Endothelial cell of umbilical vein (primary cell): ENCODE measurements at regions not wholly inside any gene's neighbourhood (a gene's known extent, or its start where the extent isn't known, plus 50 kb on each side); places are given as distances from the start of the nearest gene placed in this dataset.

Experiments used
- BruUV-seq: library from RNA; stranded (reverse); fragments of 400-500 nt; replicated peaks from 2 replicates; lab custom pipeline; 2021; lab: Mats Ljungman, UMichigan
- CTCF ChIA-PET: fragments of 300-600, 350-600 bp; sonication (Branson Sonifier 250); formaldehyde crosslinking; loops from one replicate; lab custom pipeline; 2021; ENCODE audit warnings: antibody characterized with exemption, inconsistent platforms; lab: Charles Lee
- POLR2A ChIA-PET: fragments of 300-600, 350-600 bp; sonication (Branson Sonifier 250); formaldehyde crosslinking; loops from one replicate; lab custom pipeline; 2021; ENCODE audit warnings: antibody characterized with exemption, inconsistent platforms; lab: Charles Lee
- DNase-seq: peaks from one replicate; pipeline ENCODE4 v3.0.0-alpha.2; 2011; ENCODE audit warnings: low read depth, low spot score
- FAIRE-seq: peaks from 2 replicates; lab custom pipeline; 2011; peaks lifted over from hg19 to GRCh38; lab: Jason Lieb, UNC
- H2AFZ ChIP-seq: 2 replicates; pipeline ENCODE4 v1.6.0; 2012; ENCODE audit warnings: low read depth, low read length, control low read depth, inconsistent platforms
- H3K27ac ChIP-seq: 2 replicates; pipeline ENCODE4 v1.5.1; 2011; ENCODE audit warnings: low read depth, mild to moderate bottlenecking, control low read depth, low read length, moderate library complexity; ENCODE audit not compliant: insufficient read depth
- H3K27me3 ChIP-seq, 2 experiments: 2 replicates each; pipeline versions ENCODE4 v1.6.0 to v1.6.1; 2011; ENCODE audit warnings: low read length in 2 of 2, mixed read lengths in 1 of 2; ENCODE audit not compliant: control insufficient read depth in 2 of 2, insufficient read depth in 2 of 2
- H3K36me3 ChIP-seq, 2 experiments: 2 replicates in 1 of 2; 3 replicates in 1 of 2; pipeline ENCODE4 v1.5.1; 2011; ENCODE audit warnings: low read length in 2 of 2, mild to moderate bottlenecking in 1 of 2, moderate library complexity in 1 of 2; ENCODE audit not compliant: control insufficient read depth in 2 of 2, insufficient read depth in 2 of 2; ENCODE audit errors: extremely low read depth in 1 of 2
- H3K4me1 ChIP-seq: 3 replicates; pipeline ENCODE4 v1.5.1; 2011; ENCODE audit warnings: mild to moderate bottlenecking, low read length; ENCODE audit not compliant: control insufficient read depth, insufficient read depth; ENCODE audit errors: extremely low read depth
- H3K4me2 ChIP-seq: 2 replicates; pipeline ENCODE4 v1.6.1; 2011; ENCODE audit warnings: low read length, control low read depth, mixed read lengths; ENCODE audit not compliant: insufficient read depth
- H3K4me3 ChIP-seq, 3 experiments: fragments of 200-600 bp in 1 of 3; sonication (generic), shearing (Covaris generic) in 1 of 3; replicated peaks in 1 of 3; 2 replicates each; pipeline ENCODE4 v1.5.1; 2011 to 2016; ENCODE audit warnings: control low read depth in 3 of 3, low read length in 3 of 3, mild to moderate bottlenecking in 2 of 3, inconsistent platforms in 1 of 3, low read depth in 1 of 3, moderate library complexity in 1 of 3; ENCODE audit not compliant: insufficient read depth in 1 of 3
- H3K79me2 ChIP-seq: 2 replicates; pipeline ENCODE4 v1.6.0; 2012; ENCODE audit warnings: low read length, inconsistent platforms; ENCODE audit not compliant: control insufficient read depth, insufficient read depth
- H3K9ac ChIP-seq: replicated peaks from 2 replicates; pipeline ENCODE3; 2011; ENCODE audit warnings: low read length, control low read depth; ENCODE audit not compliant: insufficient read depth; ENCODE audit errors: extremely low read depth
- H3K9me1 ChIP-seq: replicated peaks from 3 replicates; pipeline ENCODE4 v1.6.0; 2011; ENCODE audit warnings: mild to moderate bottlenecking, low read length; ENCODE audit not compliant: control insufficient read depth, insufficient read depth; ENCODE audit errors: extremely low read depth
- H3K9me3 ChIP-seq: replicated peaks from 2 replicates; pipeline ENCODE4 v1.5.1; 2012; ENCODE audit warnings: low read length, inconsistent platforms; ENCODE audit not compliant: control insufficient read depth, insufficient read depth
- H4K20me1 ChIP-seq: replicated peaks from 2 replicates; pipeline ENCODE3; 2011; ENCODE audit warnings: mild to moderate bottlenecking, low read length; ENCODE audit not compliant: control insufficient read depth, insufficient read depth; ENCODE audit errors: extremely low read depth
- EZH2 ChIP-seq: IDR thresholded peaks from 2 replicates; pipeline ENCODE4 v1.6.1; 2012; ENCODE audit warnings: borderline replicate concordance, low read depth, mild to moderate bottlenecking, moderate library complexity, low read length, inconsistent platforms; ENCODE audit not compliant: severe bottlenecking
- FOS ChIP-seq: IDR thresholded peaks from 2 replicates; pipeline ENCODE4 v1.6.1; 2011; ENCODE audit warnings: mild to moderate bottlenecking, low read length, moderate library complexity, borderline replicate concordance; ENCODE audit not compliant: insufficient read depth
- GATA2 ChIP-seq: IDR thresholded peaks from 2 replicates; pipeline ENCODE4 v1.7.0; 2011; ENCODE audit warnings: low read depth, mild to moderate bottlenecking, moderate library complexity, mixed read lengths, low read length; ENCODE audit not compliant: insufficient read length, insufficient read depth
- JUN ChIP-seq: IDR thresholded peaks from 2 replicates; pipeline ENCODE4 v1.6.1; 2011; ENCODE audit warnings: borderline replicate concordance, low read depth; ENCODE audit not compliant: insufficient read length, insufficient read depth
- MAX ChIP-seq: IDR thresholded peaks from 2 replicates; pipeline ENCODE4 v1.6.1; 2011; ENCODE audit not compliant: insufficient read depth, insufficient read length
- MYC ChIP-seq: IDR thresholded peaks from one replicate; pipeline ENCODE4 v1.6.1; 2011; ENCODE audit warnings: mild to moderate bottlenecking, low read depth, low read length
- POLR2A ChIP-seq: IDR thresholded peaks from 2 replicates; pipeline ENCODE4 v1.6.1; 2012; ENCODE audit warnings: low read depth, mild to moderate bottlenecking, control low read depth, low read length
- POLR2AphosphoS5 ChIP-seq: IDR thresholded peaks from 2 replicates; pipeline ENCODE4 v1.6.1; 2012; ENCODE audit warnings: low read depth, mild to moderate bottlenecking, control low read depth, low read length, moderate library complexity; ENCODE audit not compliant: insufficient read depth
- dilution Hi-C: fragments of 300-500 bp; cut with MboI; formaldehyde crosslinking; loops from one replicate; pipeline ENCODE4 v1.15.0; 2019; ENCODE audit warnings: low sequenced_read_pairs; ENCODE audit not compliant: extremely low pct_ligation_motif_present
- intact Hi-C: fragments of 100-400 bp; cut with micrococcal nuclease; formaldehyde crosslinking; loops from one replicate; pipeline ENCODE4 v1.10.0; 2022
- TF ChIP-seq, protein P1 (sequence below), 2 donors: IDR thresholded peaks; 1 replicate in 1 of 2; 2 replicates in 1 of 2; pipeline ENCODE4 v1.5.1; 2011; ENCODE audit warnings: low read length in 2 of 2, mild to moderate bottlenecking in 2 of 2, moderate library complexity in 2 of 2, control low read depth in 1 of 2, inconsistent platforms in 1 of 2, low read depth in 1 of 2; ENCODE audit not compliant: insufficient read depth in 1 of 2; ENCODE audit errors: extremely low read depth in 1 of 2

DNA sequence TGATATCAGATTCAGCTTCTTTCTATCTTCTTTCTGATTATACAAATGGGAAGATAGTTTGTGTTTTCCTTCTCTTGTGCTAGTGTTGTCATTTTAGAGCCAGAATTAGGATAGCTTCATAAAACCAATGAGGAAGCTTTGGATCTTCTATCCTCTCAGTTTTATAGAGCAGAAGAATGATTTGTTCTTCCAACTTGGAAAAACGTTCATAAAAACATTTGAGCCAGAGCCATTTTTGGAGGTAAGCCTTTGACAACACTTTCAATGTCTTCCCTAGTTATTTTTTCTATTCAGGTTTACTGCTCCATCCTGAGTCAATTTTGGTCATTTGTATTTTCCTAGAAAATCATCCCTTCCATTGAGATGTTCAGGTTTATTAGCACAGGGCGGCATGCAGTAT is 91.2 kb upstream of the MYOCD start:
- no peak overlapping the region for H3K4me3 ChIP-seq
- no TSS peak for BruUV-seq
- no peak for FAIRE-seq

GRCh38 chr17:12575641-12576040 is 90.0 kb upstream of the MYOCD start:
- FAIRE-seq, result no peak
- Histone ChIP-seq H3K27me3 (no peaks in the 10 kb centered on the region), H4K20me1 (no peaks in the 10 kb centered on the region), H2AFZ (no peak overlapping the region), H3K79me2 (no peaks in the 10 kb centered on the region), H3K36me3 (no peaks in the 10 kb centered on the region), H3K9me1 (no peaks in the 10 kb centered on the region), H3K27ac (no peak overlapping the region), H3K4me3 (no peak overlapping the region), H3K9ac (no peak overlapping the region), H3K9me3 (no peaks in the 10 kb centered on the region), H3K4me2 (no peak overlapping the region), H3K4me1 (no peaks in the 10 kb centered on the region)
- TF ChIP-seq JUN, result no peak
- no peak for TF ChIP-seq FOS
- TF ChIP-seq EZH2, result no peak
- TF ChIP-seq MAX, result no peak
- no peak for TF ChIP-seq POLR2AphosphoS5
- TF ChIP-seq, protein P1, sequence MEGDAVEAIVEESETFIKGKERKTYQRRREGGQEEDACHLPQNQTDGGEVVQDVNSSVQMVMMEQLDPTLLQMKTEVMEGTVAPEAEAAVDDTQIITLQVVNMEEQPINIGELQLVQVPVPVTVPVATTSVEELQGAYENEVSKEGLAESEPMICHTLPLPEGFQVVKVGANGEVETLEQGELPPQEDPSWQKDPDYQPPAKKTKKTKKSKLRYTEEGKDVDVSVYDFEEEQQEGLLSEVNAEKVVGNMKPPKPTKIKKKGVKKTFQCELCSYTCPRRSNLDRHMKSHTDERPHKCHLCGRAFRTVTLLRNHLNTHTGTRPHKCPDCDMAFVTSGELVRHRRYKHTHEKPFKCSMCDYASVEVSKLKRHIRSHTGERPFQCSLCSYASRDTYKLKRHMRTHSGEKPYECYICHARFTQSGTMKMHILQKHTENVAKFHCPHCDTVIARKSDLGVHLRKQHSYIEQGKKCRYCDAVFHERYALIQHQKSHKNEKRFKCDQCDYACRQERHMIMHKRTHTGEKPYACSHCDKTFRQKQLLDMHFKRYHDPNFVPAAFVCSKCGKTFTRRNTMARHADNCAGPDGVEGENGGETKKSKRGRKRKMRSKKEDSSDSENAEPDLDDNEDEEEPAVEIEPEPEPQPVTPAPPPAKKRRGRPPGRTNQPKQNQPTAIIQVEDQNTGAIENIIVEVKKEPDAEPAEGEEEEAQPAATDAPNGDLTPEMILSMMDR (IDR thresholded peaks at IDR 0.05; ENCODE audit: extremely low read depth in 1 of 2, insufficient read depth in 1 of 2, low read depth in 1 of 2, low read length in 2 of 2), result no peak
- TF ChIP-seq MYC, result no peak
- TF ChIP-seq GATA2, result no peak
- no peak for TF ChIP-seq POLR2A
- intact Hi-C loops (no loop called here), dilution Hi-C loops (no loop called here)
- DNase-seq, result no peak
- no TSS peak for BruUV-seq
- CTCF ChIA-PET, result no interaction called here
- POLR2A ChIA-PET, result no interaction called here

More for the DNA sequence above, 91.2 kb upstream of the MYOCD start:
- ChIA-PET POLR2A (no interaction called here), CTCF (no interaction called here)
- Histone ChIP-seq H4K20me1 (no peaks in the 10 kb centered on the region), H3K9me1 (no peaks in the 10 kb centered on the region), H3K79me2 (no peaks in the 10 kb centered on the region), H3K27me3 (no peaks in the 10 kb centered on the region), H3K27ac (no peak overlapping the region), H3K4me2 (no peak overlapping the region), H3K4me1 (no peaks in the 10 kb centered on the region), H3K9me3 (no peaks in the 10 kb centered on the region), H3K9ac (no peak overlapping the region), H2AFZ (no peak overlapping the region), H3K36me3 (no peaks in the 10 kb centered on the region)
- DNase-seq, result no peak
- TF ChIP-seq MAX (no peak), JUN (no peak), POLR2A (no peak), POLR2AphosphoS5 (no peak), FOS (no peak)
- dilution Hi-C loops, result no loop called here
- intact Hi-C loops, result no loop called here
